ENCODE measurements at regions not wholly inside any gene's neighbourhood (a gene's known extent, or its start where the extent isn't known, plus 50 kb on each side); places are given as distances from the start of the nearest gene placed in this dataset.

- no peak for DNase-seq (ENCODE audit: extremely low read depth, low read depth)
- no peak for TF ChIP-seq CTCF (IDR thresholded peaks at IDR 0.05; ENCODE audit: low read depth, low read length, missing control alignments)
- no peak overlapping the region for H3K4me3 ChIP-seq (replicated peaks; ENCODE audit: low read depth, low read length)
These were observed 293.2 kb upstream of the RASGRP1 start for GRCh38 chr15:38857814-38858213.

GRCh38 chr15:38859574-38859973, 295.0 kb upstream of the RASGRP1 start:
- no peak for DNase-seq (ENCODE audit: extremely low read depth, low read depth)
- no peak overlapping the region for H3K4me3 ChIP-seq (replicated peaks; ENCODE audit: low read depth, low read length)
- TF ChIP-seq CTCF (IDR thresholded peaks at IDR 0.05; ENCODE audit: low read depth, low read length, missing control alignments), result no peak

GRCh38 chr15:38860253-38860652, 295.6 kb upstream of the RASGRP1 start:
- no peak for DNase-seq (ENCODE audit: extremely low read depth, low read depth)
- no peak for TF ChIP-seq CTCF (IDR thresholded peaks at IDR 0.05; ENCODE audit: low read depth, low read length, missing control alignments)
- H3K4me3 ChIP-seq (replicated peaks; ENCODE audit: low read depth, low read length), result no peak overlapping the region

GRCh38 chr15:38860674-38861073, 296.1 kb upstream of the RASGRP1 start:
- H3K4me3 ChIP-seq (replicated peaks; ENCODE audit: low read depth, low read length), result no peak overlapping the region
- no peak for TF ChIP-seq CTCF (IDR thresholded peaks at IDR 0.05; ENCODE audit: low read depth, low read length, missing control alignments)
- no peak for DNase-seq (ENCODE audit: extremely low read depth, low read depth)

GRCh38 chr15:38861108-38861507, 296.5 kb upstream of the RASGRP1 start:
- TF ChIP-seq CTCF (IDR thresholded peaks at IDR 0.05; ENCODE audit: low read depth, low read length, missing control alignments), result no peak
- H3K4me3 ChIP-seq (replicated peaks; ENCODE audit: low read depth, low read length), result no peak overlapping the region
- DNase-seq (ENCODE audit: extremely low read depth, low read depth), result no peak

- no peak overlapping the region for H3K4me3 ChIP-seq (replicated peaks; ENCODE audit: low read depth, low read length)
- DNase-seq (ENCODE audit: extremely low read depth, low read depth), result no peak
- TF ChIP-seq CTCF (IDR thresholded peaks at IDR 0.05; ENCODE audit: low read depth, low read length, missing control alignments), result no peak
These were observed 297.5 kb upstream of the RASGRP1 start for GRCh38 chr15:38862099-38862498.

- no peak for DNase-seq (ENCODE audit: extremely low read depth, low read depth)
These were observed 298.8 kb upstream of the RASGRP1 start for GRCh38 chr15:38863381-38863780.

More at GRCh38 chr15:38863381-38863780, 298.8 kb upstream of the RASGRP1 start:
- TF ChIP-seq CTCF (IDR thresholded peaks at IDR 0.05; ENCODE audit: low read depth, low read length, missing control alignments), result no peak
- H3K4me3 ChIP-seq (replicated peaks; ENCODE audit: low read depth, low read length), result no peak overlapping the region

Measured in HFF-Myc (cell line).